ENCODE measurements at regions not wholly inside any gene's neighbourhood (a gene's known extent, or its start where the extent isn't known, plus 50 kb on each side); places are given as distances from the start of the nearest gene placed in this dataset.

DNA sequence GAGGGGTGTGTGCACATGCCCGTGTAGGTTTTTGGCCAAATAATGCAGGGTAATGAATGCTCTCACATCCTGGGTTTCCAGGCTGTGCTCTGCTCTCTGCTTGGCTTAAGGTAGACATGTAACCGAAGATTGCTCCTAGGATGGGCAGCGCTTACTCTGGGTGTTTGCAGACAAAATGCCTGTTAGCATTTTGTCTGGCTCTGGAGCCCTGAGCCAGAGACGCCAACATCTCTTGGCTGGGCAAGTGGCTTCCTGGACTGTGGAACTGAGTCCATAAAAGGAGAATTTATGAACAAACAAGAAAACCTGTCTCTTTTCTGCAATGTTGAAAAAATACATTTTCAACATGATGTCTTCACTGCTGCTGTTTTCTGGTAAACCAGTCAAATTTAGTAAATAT lies 96.0 kb upstream of the TSPAN2 start:
- TF ChIP-seq CTCF (IDR thresholded peaks at IDR 0.05), result no peak
- DNase-seq (ENCODE audit: low spot score) (no peak), ATAC-seq (ENCODE audit: low FRiP score) (no peak)

DNA sequence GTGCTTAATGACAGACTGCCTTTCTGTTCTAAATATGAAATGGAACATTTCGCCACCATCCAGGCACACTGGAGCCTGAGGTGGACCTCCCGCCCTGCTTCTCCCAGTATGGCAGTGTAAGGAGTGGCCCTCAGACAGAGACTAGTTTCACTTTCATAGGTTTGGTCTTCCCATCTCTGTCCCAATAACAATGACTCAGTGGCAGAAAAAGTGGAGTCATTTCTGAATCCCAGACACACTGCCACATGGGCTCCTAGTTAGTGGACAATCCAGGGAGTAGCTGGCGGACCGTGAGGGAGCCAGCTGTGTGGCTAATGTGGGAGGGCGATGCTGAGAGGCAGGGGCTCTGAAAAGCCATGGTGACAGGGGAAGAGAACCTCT lies 95.6 kb upstream of the TSPAN2 start:
- ATAC-seq (ENCODE audit: low FRiP score) (peak; percentile 66), DNase-seq (ENCODE audit: low spot score) (no peak)
- no peak for TF ChIP-seq CTCF (IDR thresholded peaks at IDR 0.05)

- no peak for ATAC-seq (ENCODE audit: low FRiP score)
- DNase-seq (ENCODE audit: low spot score), result no peak
- TF ChIP-seq CTCF (IDR thresholded peaks at IDR 0.05), result no peak
Observed at GRCh38 chr1:115184260-115184950, 95.1 kb upstream of the TSPAN2 start.

GRCh38 chr1:115183721-115184259 lies 94.5 kb upstream of the TSPAN2 start:
- TF ChIP-seq CTCF (IDR thresholded peaks at IDR 0.05), result no peak
- DNase-seq (ENCODE audit: low spot score) (no peak), ATAC-seq (ENCODE audit: low FRiP score) (no peak)

GRCh38 chr1:115183158-115183557 lies 93.9 kb upstream of the TSPAN2 start:
- TF ChIP-seq CTCF (IDR thresholded peaks at IDR 0.05), result no peak
- ATAC-seq (ENCODE audit: low FRiP score), result no peak
- no peak for DNase-seq (ENCODE audit: low spot score)

GRCh38 chr1:115182012-115182715 lies 92.9 kb upstream of the TSPAN2 start:
- no peak for TF ChIP-seq CTCF (IDR thresholded peaks at IDR 0.05)
- no peak for ATAC-seq (ENCODE audit: low FRiP score)
- DNase-seq (ENCODE audit: low spot score), result no peak

- DNase-seq (ENCODE audit: low spot score) (no peak), ATAC-seq (ENCODE audit: low FRiP score) (no peak)
- no peak for TF ChIP-seq CTCF (IDR thresholded peaks at IDR 0.05)
Observed at GRCh38 chr1:115181231-115181630, 91.9 kb upstream of the TSPAN2 start.

All from omental fat pad (tissue), 3 donors.